Chondrocyte (in vitro differentiated cells): ENCODE measurements at regions not wholly inside any gene's neighbourhood (a gene's known extent, or its start where the extent isn't known, plus 50 kb on each side); places are given as distances from the start of the nearest gene placed in this dataset.

Experiments
- DNase-seq: peaks from one replicate; pipeline ENCODE4 v3.0.0; 2021; ENCODE audit warnings: mixed read lengths, low spot score
- H3K27ac Mint-ChIP-seq: one replicate; pipeline ENCODE4 v1.8.0; 2021; ENCODE audit warnings: mild to moderate bottlenecking, moderate library complexity, mixed read lengths; ENCODE audit not compliant: unreplicated experiment
- H3K27me3 Mint-ChIP-seq: 2 replicates; pipeline ENCODE4 v1.8.0; 2021; ENCODE audit warnings: low read depth, mixed read lengths
- H3K36me3 Mint-ChIP-seq: 2 replicates; pipeline ENCODE4 v1.8.0; 2021; ENCODE audit warnings: low read depth, mixed read lengths
- H3K4me1 Mint-ChIP-seq: 2 replicates; pipeline ENCODE4 v1.8.0; 2021; ENCODE audit warnings: low read depth, mild to moderate bottlenecking, mixed read lengths
- H3K4me3 Mint-ChIP-seq: one replicate; pipeline ENCODE4 v1.8.0; 2021; ENCODE audit warnings: mild to moderate bottlenecking, moderate library complexity, mixed read lengths; ENCODE audit not compliant: unreplicated experiment
- H3K9me3 Mint-ChIP-seq: 2 replicates; pipeline ENCODE4 v1.8.0; 2021; ENCODE audit warnings: low read depth, mixed read lengths
- CTCF ChIP-seq: fragments of 200-600 bp; sonication (generic); IDR thresholded peaks from 2 replicates; pipeline ENCODE4 v1.5.0; 2021; ENCODE audit warnings: antibody characterized with exemption, mild to moderate bottlenecking, moderate library complexity

GRCh38 chr18:71287268-71287667 is 998.4 kb downstream of the SOCS6 start:
- Mint-ChIP-seq H3K27me3 (no peaks in the 10 kb centered on the region), H3K36me3 (no peaks in the 10 kb centered on the region)

GRCh38 chr18:71252351-71252865 is 963.6 kb downstream of the SOCS6 start:
- no peaks in the 10 kb centered on the region for H3K36me3 Mint-ChIP-seq
- no peak overlapping the region for H3K27ac Mint-ChIP-seq
- no peak overlapping the region for H3K4me3 Mint-ChIP-seq
- H3K4me1 Mint-ChIP-seq: no peaks in the 10 kb centered on the region
- no peak for TF ChIP-seq CTCF
- DNase-seq: no peak
- no peaks in the 10 kb centered on the region for H3K9me3 Mint-ChIP-seq
- H3K27me3 Mint-ChIP-seq: peaks cover 6% of the 10 kb centered on the region

More at GRCh38 chr18:71287268-71287667, 998.4 kb downstream of the SOCS6 start:
- no peak for DNase-seq
- no peak for TF ChIP-seq CTCF
- peaks cover 3% of the 10 kb centered on the region for H3K9me3 Mint-ChIP-seq
- no peaks in the 10 kb centered on the region for H3K4me1 Mint-ChIP-seq
- H3K27ac Mint-ChIP-seq: no peak overlapping the region
- H3K4me3 Mint-ChIP-seq: no peak overlapping the region

GRCh38 chr18:71250191-71250590 is 961.3 kb downstream of the SOCS6 start:
- no peaks in the 10 kb centered on the region for H3K4me1 Mint-ChIP-seq
- peaks cover 6% of the 10 kb centered on the region for H3K27me3 Mint-ChIP-seq
- H3K9me3 Mint-ChIP-seq: no peaks in the 10 kb centered on the region
- no peak for DNase-seq
- no peak overlapping the region for H3K4me3 Mint-ChIP-seq
- H3K27ac Mint-ChIP-seq: no peak overlapping the region
- no peak for TF ChIP-seq CTCF
- H3K36me3 Mint-ChIP-seq: no peaks in the 10 kb centered on the region

- DNase-seq: no peak
- Mint-ChIP-seq H3K9me3 (no peaks in the 10 kb centered on the region), H3K36me3 (no peaks in the 10 kb centered on the region), H3K4me1 (no peaks in the 10 kb centered on the region), H3K27me3 (peaks cover 6% of the 10 kb centered on the region), H3K27ac (no peak overlapping the region), H3K4me3 (no peak overlapping the region)
- no peak for TF ChIP-seq CTCF
Measured at GRCh38 chr18:71249791-71250190, 960.9 kb downstream of the SOCS6 start.

GRCh38 chr18:71242981-71243380 is 954.1 kb downstream of the SOCS6 start:
- Mint-ChIP-seq H3K27me3 (no peaks in the 10 kb centered on the region), H3K9me3 (no peaks in the 10 kb centered on the region)

More at GRCh38 chr18:71242981-71243380, 954.1 kb downstream of the SOCS6 start:
- no peak for DNase-seq
- H3K27ac Mint-ChIP-seq: no peak overlapping the region
- no peaks in the 10 kb centered on the region for H3K36me3 Mint-ChIP-seq
- TF ChIP-seq CTCF: no peak
- H3K4me1 Mint-ChIP-seq: no peaks in the 10 kb centered on the region
- H3K4me3 Mint-ChIP-seq: no peak overlapping the region
